Liver (tissue), 8 donors: ENCODE measurements at regions not wholly inside any gene's neighbourhood (a gene's known extent, or its start where the extent isn't known, plus 50 kb on each side); places are given as distances from the start of the nearest gene placed in this dataset.

Experiments used
- DNase-seq: peaks from one replicate; pipeline ENCODE4 v3.0.0-alpha.2; 2017; ENCODE audit warnings: low spot score
- H3K27ac ChIP-seq, 2 donors: one replicate each; pipeline ENCODE4 v1.7.0; 2013; ENCODE audit warnings: inconsistent platforms in 2 of 2, low read length in 2 of 2, control low read depth in 1 of 2, low read depth in 1 of 2, mild to moderate bottlenecking in 1 of 2
- H3K27me3 ChIP-seq, 4 donors: one replicate each; pipeline versions ENCODE4 v1.6.1 to v1.7.0; 2013; ENCODE audit warnings: low read length in 3 of 4, inconsistent platforms in 1 of 4, mild to moderate bottlenecking in 1 of 4, moderate library complexity in 1 of 4; ENCODE audit not compliant: control insufficient read depth in 4 of 4, insufficient read depth in 4 of 4
- H3K36me3 ChIP-seq, 4 donors: one replicate each; pipeline versions ENCODE4 v1.6.1 to v1.7.0; 2013; ENCODE audit warnings: low read length in 3 of 4, mild to moderate bottlenecking in 3 of 4, low read depth in 1 of 4, moderate library complexity in 1 of 4; ENCODE audit not compliant: control insufficient read depth in 4 of 4, insufficient read depth in 3 of 4
- H3K4me1 ChIP-seq, 4 donors: one replicate each; pipeline versions ENCODE4 v1.6.1 to v1.7.0; 2013; ENCODE audit warnings: low read length in 3 of 4, mild to moderate bottlenecking in 3 of 4, moderate library complexity in 1 of 4; ENCODE audit not compliant: control insufficient read depth in 4 of 4, insufficient read depth in 4 of 4
- H3K4me3 ChIP-seq, 3 donors: one replicate each; pipeline versions ENCODE4 v1.6.1 to v1.7.0; 2013; ENCODE audit warnings: low read length in 3 of 3, control low read depth in 1 of 3, low read depth in 1 of 3, mild to moderate bottlenecking in 1 of 3
- H3K9ac ChIP-seq, 2 donors: one replicate each; pipeline ENCODE4 v1.7.0; 2013; ENCODE audit warnings: low read length in 2 of 2, mild to moderate bottlenecking in 2 of 2, moderate library complexity in 2 of 2, control low read depth in 1 of 2, low read depth in 1 of 2
- H3K9me3 ChIP-seq, 4 donors: one replicate each; pipeline versions ENCODE4 v1.6.1 to v1.7.0; 2013; ENCODE audit warnings: low read length in 3 of 4; ENCODE audit not compliant: control insufficient read depth in 4 of 4
- ATF3 ChIP-seq: IDR thresholded peaks from 2 replicates; pipeline ENCODE4 v1.6.1; 2016; ENCODE audit warnings: antibody characterized with exemption
- CTCF ChIP-seq: fragments of 150-350 bp; IDR thresholded peaks from 2 replicates; pipeline ENCODE4 v1.5.1; 2017; ENCODE audit warnings: improper control_type of control experiment, low read depth, low read length; ENCODE audit not compliant: missing input control
- EGR1 ChIP-seq, 2 donors: IDR thresholded peaks; 2 replicates each; pipeline ENCODE4 v1.6.1; 2016 to 2018; ENCODE audit warnings: antibody characterized with exemption in 2 of 2, low read depth in 2 of 2
- FOXA1 ChIP-seq: IDR thresholded peaks from 2 replicates; pipeline ENCODE4 v1.6.1; 2016; ENCODE audit warnings: antibody characterized with exemption
- JUND ChIP-seq, 2 donors: IDR thresholded peaks; 2 replicates each; pipeline ENCODE4 v1.6.1; 2016; ENCODE audit warnings: antibody characterized with exemption in 2 of 2
- NR2F2 ChIP-seq: IDR thresholded peaks from 2 replicates; pipeline ENCODE4 v1.6.1; 2016; ENCODE audit warnings: antibody characterized with exemption
- RAD21 ChIP-seq, 2 donors: IDR thresholded peaks; 2 replicates each; pipeline ENCODE4 v1.6.1; 2016; ENCODE audit warnings: antibody characterized with exemption in 2 of 2, mild to moderate bottlenecking in 2 of 2
- REST ChIP-seq: IDR thresholded peaks from 2 replicates; pipeline ENCODE4 v1.6.1; 2016; ENCODE audit warnings: antibody characterized with exemption, mild to moderate bottlenecking
- SP1 ChIP-seq: IDR thresholded peaks from 2 replicates; pipeline ENCODE4 v1.6.1; 2018; ENCODE audit warnings: antibody characterized with exemption, mild to moderate bottlenecking
- YY1 ChIP-seq: IDR thresholded peaks from 2 replicates; pipeline ENCODE4 v1.6.1; 2016; ENCODE audit warnings: antibody characterized with exemption, mild to moderate bottlenecking
- ZBTB33 ChIP-seq: IDR thresholded peaks from 2 replicates; pipeline ENCODE4 v1.6.1; 2016; ENCODE audit warnings: antibody characterized with exemption
- WGBS: extraction: QIAGEN DNeasy Blood & Tissue Kit; methylation state at CpG from one replicate; pipeline ENCODE4 v1.1.7; 2013; 5-methylcytosine and 5-hydroxymethylcytosine counted together
- donor health status: healthy.
- donor health status: healthy.
- donor health status: healthy.
- donor health status: healthy.
- donor health status: healthy.

GRCh38 chr2:104078431-104079157 is 775.3 kb upstream of the POU3F3 start:
- no peak overlapping the region for H3K4me3 ChIP-seq
- no peaks in the 10 kb centered on the region for H3K27me3 ChIP-seq
- no peak overlapping the region for H3K27ac ChIP-seq
- H3K4me1 ChIP-seq: no peaks in the 10 kb centered on the region
- DNase-seq: no peak
- no peaks in the 10 kb centered on the region for H3K9me3 ChIP-seq
- no peaks in the 10 kb centered on the region for H3K36me3 ChIP-seq
- WGBS: 87% methylated on average over 9 of the region's 9 CpGs
- no peak overlapping the region for H3K9ac ChIP-seq
- TF ChIP-seq CTCF (peak; percentile 6), ZBTB33 (no peak), FOXA1 (no peak), RAD21 (IDR thresholded peaks at IDR 0.05) (peak; percentile 44 to 48)

GRCh38 chr2:104088745-104089144 is 765.2 kb upstream of the POU3F3 start:
- Histone ChIP-seq H3K27me3 (no peaks in the 10 kb centered on the region), H3K36me3 (no peaks in the 10 kb centered on the region), H3K9ac (no peak overlapping the region), H3K27ac (no peak overlapping the region), H3K9me3 (peaks cover 0 to 3% (median 0%) of the 10 kb centered on the region in 4 donors), H3K4me3 (no peak overlapping the region), H3K4me1 (no peaks in the 10 kb centered on the region)
- WGBS: 92% methylated on average over 5 of the region's 5 CpGs
- TF ChIP-seq SP1 (no peak), ZBTB33 (no peak), RAD21 (IDR thresholded peaks at IDR 0.05) (no peak), ATF3 (no peak), CTCF (no peak), REST (no peak), YY1 (no peak), EGR1 (IDR thresholded peaks at IDR 0.05; ENCODE audit: low read depth in 2 of 2) (no peak), NR2F2 (no peak), JUND (IDR thresholded peaks at IDR 0.05) (no peak)
- DNase-seq: no peak
